ENCODE measurements at regions not wholly inside any gene's neighbourhood (a gene's known extent, or its start where the extent isn't known, plus 50 kb on each side); places are given as distances from the start of the nearest gene placed in this dataset.

GRCh38 chr20:6245436-6245835 lies 122.6 kb upstream of the FERMT1 start:
- H3K4me3 ChIP-seq (ENCODE audit: control insufficient read depth, low read depth, low read length), result no peak overlapping the region
- TF ChIP-seq CTCF (IDR thresholded peaks at IDR 0.05; ENCODE audit: control insufficient read depth, insufficient read depth, low read depth, low read length, missing control alignments), result no peak

GRCh38 chr20:6241591-6241990 lies 118.8 kb upstream of the FERMT1 start:
- no peak for DNase-seq (ENCODE audit: low read depth)
- H3K4me3 ChIP-seq (ENCODE audit: control insufficient read depth, low read depth, low read length), result no peak overlapping the region
- no peak for TF ChIP-seq CTCF (IDR thresholded peaks at IDR 0.05; ENCODE audit: control insufficient read depth, insufficient read depth, low read depth, low read length, missing control alignments)

More at GRCh38 chr20:6245436-6245835, 122.6 kb upstream of the FERMT1 start:
- no peak for DNase-seq (ENCODE audit: low read depth)

- H3K4me3 ChIP-seq (ENCODE audit: control insufficient read depth, low read depth, low read length), result no peak overlapping the region
- no peak for TF ChIP-seq CTCF (IDR thresholded peaks at IDR 0.05; ENCODE audit: control insufficient read depth, insufficient read depth, low read depth, low read length, missing control alignments)
- no peak for DNase-seq (ENCODE audit: low read depth)
These were observed 117.2 kb upstream of the FERMT1 start for GRCh38 chr20:6240059-6240458.

GRCh38 chr20:6238421-6238820 lies 115.6 kb upstream of the FERMT1 start:
- no peak for TF ChIP-seq CTCF (IDR thresholded peaks at IDR 0.05; ENCODE audit: control insufficient read depth, insufficient read depth, low read depth, low read length, missing control alignments)
- no peak for DNase-seq (ENCODE audit: low read depth)
- H3K4me3 ChIP-seq (ENCODE audit: control insufficient read depth, low read depth, low read length), result no peak overlapping the region

GRCh38 chr20:6235510-6235909 lies 112.7 kb upstream of the FERMT1 start:
- no peak overlapping the region for H3K4me3 ChIP-seq (ENCODE audit: control insufficient read depth, low read depth, low read length)
- no peak for DNase-seq (ENCODE audit: low read depth)
- TF ChIP-seq CTCF (IDR thresholded peaks at IDR 0.05; ENCODE audit: control insufficient read depth, insufficient read depth, low read depth, low read length, missing control alignments), result no peak

GRCh38 chr20:6232436-6232835 lies 109.6 kb upstream of the FERMT1 start:
- no peak for DNase-seq (ENCODE audit: low read depth)
- H3K4me3 ChIP-seq (ENCODE audit: control insufficient read depth, low read depth, low read length), result no peak overlapping the region
- no peak for TF ChIP-seq CTCF (IDR thresholded peaks at IDR 0.05; ENCODE audit: control insufficient read depth, insufficient read depth, low read depth, low read length, missing control alignments)

- no peak for DNase-seq (ENCODE audit: low read depth)
- TF ChIP-seq CTCF (IDR thresholded peaks at IDR 0.05; ENCODE audit: control insufficient read depth, insufficient read depth, low read depth, low read length, missing control alignments), result no peak
- H3K4me3 ChIP-seq (ENCODE audit: control insufficient read depth, low read depth, low read length), result no peak overlapping the region
These were observed 108.7 kb upstream of the FERMT1 start for GRCh38 chr20:6231556-6231955.

Measured in AG09309 (cell line).